SK-MEL-5 (cell line): ENCODE measurements at regions not wholly inside any gene's neighbourhood (a gene's known extent, or its start where the extent isn't known, plus 50 kb on each side); places are given as distances from the start of the nearest gene placed in this dataset.

Source experiments
- DNase-seq: peaks from one replicate; pipeline ENCODE4 v3.0.0-alpha.2; 2016; ENCODE audit warnings: low read depth, low spot score
- in situ Hi-C: cut with HindIII; loops from 2 replicates; pipeline ENCODE4 v1.10.0; 2016; ENCODE audit warnings: low sequenced_read_pairs, high pct_unique_total_duplicates, low pct_unique_long_range_greater_than_20kb

DNA sequence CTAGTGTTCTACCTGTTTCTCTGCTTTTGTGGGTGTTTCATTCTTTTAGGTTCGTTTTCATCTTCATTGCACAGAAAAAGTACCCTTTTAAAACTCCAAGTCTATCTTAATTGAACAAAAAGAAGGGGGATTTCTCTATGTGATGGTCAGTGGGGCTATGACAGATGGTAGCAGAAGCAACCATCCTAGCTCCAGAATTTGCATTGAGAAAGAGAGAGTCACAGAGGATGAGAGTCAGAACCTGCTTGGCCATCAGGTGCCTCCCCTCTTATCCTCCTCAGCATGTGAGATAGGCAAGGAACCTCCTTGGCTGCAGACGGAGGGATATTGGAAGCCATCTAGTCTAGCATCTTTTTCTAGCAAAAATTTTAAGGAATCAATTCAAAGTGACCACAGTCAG, 398.0 kb upstream of the DCC start:
- no peak for DNase-seq
- in situ Hi-C loops, result no loop called here

- no peak for DNase-seq
- in situ Hi-C loops, result no loop called here
Observed at GRCh38 chr18:51943281-51943680, 396.7 kb upstream of the DCC start.

DNA sequence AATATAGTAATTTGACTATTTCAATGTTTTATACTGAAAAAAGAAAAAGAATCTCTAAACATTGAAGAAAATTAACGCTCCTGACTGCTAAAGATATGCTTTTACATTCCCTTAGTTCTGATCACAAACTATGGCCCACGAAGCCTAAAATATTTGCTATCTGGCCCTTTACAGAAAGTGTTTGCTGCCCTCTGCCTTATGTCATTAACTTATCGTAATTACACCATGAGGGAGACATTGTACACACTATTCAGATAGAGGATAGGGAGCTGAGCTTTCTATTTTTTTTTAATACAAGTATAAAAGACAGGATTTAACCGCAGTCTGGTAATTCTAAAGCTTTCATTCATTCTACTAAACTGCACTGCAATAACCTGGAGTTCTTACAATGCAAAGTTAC, 393.1 kb upstream of the DCC start:
- DNase-seq, result no peak
- in situ Hi-C loops, result no loop called here

DNA sequence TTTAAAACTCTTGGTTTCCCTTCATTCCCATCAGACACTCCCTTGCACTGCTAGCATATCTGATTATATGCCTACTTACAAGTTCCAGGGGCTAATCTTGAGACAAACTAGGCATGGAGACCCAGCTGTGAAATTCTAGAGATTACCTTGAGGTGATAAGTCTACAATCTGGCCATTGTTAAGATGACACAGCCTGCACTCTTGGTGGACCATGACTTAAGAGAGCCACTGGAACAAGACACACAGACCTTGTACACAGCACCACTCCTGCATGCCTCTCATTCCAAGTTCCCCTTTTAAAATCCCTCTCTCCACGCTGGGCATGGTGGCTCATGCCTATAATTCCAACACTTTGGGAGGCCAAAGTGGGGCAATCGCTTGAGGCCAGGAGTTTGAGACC, 387.2 kb upstream of the DCC start:
- in situ Hi-C loops, result no loop called here
- DNase-seq, result no peak

DNA sequence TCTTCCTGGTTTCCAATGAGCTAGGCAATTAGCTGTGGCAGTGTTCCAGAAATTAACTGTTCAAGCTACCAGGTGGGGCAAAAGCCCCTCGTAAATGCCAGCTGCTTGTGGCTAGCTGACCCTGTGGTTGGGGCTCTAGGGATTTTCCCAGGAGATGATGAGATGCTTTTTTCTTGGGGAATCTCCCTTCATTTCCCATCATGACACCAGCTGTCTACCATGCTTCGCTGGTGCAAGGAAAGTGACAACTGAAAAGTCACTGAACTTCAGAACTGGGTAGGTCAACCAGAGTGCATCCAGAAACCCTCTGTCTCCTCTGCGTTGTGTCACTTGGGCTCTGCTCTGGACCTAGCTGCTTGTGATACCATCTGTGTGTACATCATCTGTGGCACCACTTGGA, 386.5 kb upstream of the DCC start:
- DNase-seq, result no peak
- in situ Hi-C loops, result no loop called here

GRCh38 chr18:51955136-51955535, 384.9 kb upstream of the DCC start:
- DNase-seq, result no peak
- in situ Hi-C loops, result no loop called here

DNA sequence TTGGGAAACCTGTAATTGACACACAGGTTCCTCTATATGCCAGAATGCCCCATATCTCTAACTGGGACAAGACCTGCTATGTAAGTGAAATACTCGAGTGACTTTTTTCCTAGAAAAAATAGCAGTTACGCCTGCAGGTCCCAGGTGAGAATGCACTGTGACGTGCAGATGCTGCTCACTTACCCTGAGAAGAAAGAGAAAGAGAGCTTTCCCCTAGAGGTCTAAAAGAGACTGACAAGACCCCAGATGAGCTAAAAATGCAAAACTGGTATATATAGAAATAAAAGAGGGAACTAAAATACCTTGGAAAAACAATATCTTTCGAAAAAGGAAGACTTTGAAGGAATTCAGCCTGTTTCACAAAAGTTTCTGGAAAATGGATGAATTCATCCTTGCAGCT, 383.0 kb upstream of the DCC start:
- DNase-seq, result no peak
- in situ Hi-C loops, result no loop called here

DNA sequence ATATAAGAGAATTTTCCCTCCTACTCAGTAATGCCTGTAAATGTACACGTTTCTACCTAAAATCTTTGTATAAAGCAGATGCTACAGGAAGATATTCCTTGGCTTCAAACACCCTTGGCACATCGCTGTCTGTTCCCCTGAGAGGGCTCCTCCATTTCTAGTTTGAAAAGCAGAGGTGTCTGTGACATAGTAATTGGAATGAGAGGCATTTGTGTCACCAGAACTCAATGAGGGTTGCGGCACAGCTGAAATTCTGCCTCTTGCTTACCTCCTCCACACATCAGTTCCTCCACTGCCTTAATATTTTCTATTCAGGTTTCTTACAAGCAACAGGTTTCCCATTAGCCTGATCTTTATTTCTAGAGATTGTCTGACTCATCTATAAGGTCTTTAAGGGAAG, 359.9 kb upstream of the DCC start:
- in situ Hi-C loops, result no loop called here
- DNase-seq, result no peak

- in situ Hi-C loops, result no loop called here
- no peak for DNase-seq
Observed at GRCh38 chr18:51988277-51988676, 351.7 kb upstream of the DCC start.

DNA sequence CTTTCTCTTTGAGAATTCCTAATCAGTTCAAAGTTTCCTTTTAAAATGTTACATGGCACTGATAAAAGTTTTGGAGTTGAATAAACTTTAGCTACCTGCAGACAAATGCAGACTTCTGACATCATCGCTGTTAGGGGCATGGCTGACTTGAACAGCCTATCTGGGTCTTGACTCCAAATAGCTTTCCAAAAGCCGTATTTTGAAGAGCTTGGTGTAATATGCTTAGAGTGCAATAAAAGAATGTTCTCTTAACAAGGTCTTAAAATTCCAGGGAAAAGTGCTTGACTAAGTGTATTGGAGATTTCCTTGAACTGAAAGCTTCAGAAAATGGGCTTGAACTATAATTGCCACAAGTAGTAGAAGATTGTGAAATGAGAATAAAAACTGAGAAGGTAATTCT, 342.9 kb upstream of the DCC start:
- no peak for DNase-seq
- in situ Hi-C loops, result no loop called here

DNA sequence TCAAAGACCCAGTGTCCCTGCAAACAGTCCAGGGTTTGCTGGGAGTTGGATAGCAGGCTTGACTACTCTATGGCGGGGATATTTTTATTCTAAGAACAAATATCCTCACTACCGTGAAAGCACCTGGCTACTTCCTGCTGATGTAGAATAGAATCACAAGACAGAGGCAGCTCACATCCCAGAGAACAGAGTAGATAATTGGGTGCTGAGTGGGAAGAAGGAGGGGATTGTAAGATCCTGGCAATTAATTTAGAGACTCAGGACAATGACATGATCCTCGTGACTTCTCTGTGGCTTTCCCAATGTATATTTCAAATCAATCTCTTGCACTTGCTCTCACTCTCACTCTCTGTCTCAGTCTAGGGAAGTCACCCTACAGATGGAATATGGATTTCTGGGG, 341.9 kb upstream of the DCC start:
- in situ Hi-C loops, result no loop called here
- no peak for DNase-seq

- in situ Hi-C loops, result no loop called here
- DNase-seq, result no peak
Observed at GRCh38 chr18:51998711-51999110, 341.3 kb upstream of the DCC start.

- DNase-seq, result no peak
- in situ Hi-C loops, result no loop called here
Observed at GRCh38 chr18:51999351-51999750, 340.6 kb upstream of the DCC start.

DNA sequence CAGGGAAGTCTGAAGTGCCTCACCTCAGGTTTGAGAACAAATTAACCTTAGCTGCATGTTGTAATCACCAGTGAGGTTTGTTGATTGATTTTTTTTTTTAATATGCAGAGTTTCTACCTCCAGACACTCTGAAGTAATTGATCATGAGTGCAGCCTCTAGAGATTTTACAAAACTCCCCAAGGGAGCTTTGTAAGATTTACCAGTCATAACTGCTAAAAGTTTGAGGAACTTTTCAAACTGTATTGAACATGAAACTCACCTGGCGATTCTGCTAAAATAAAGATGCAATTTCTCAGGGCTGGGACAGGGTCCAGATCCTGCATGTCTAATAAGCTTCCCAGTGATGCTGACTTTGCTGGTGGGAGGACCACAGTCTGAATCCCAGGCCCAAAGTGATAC, 339.6 kb upstream of the DCC start:
- no peak for DNase-seq
- in situ Hi-C loops, result no loop called here

- in situ Hi-C loops, result no loop called here
Observed at GRCh38 chr18:52001106-52001505, 338.9 kb upstream of the DCC start.

GRCh38 chr18:52002600-52002999, 337.4 kb upstream of the DCC start:
- DNase-seq, result no peak
- in situ Hi-C loops, result no loop called here

More at GRCh38 chr18:52001106-52001505, 338.9 kb upstream of the DCC start:
- no peak for DNase-seq

- in situ Hi-C loops, result no loop called here
- DNase-seq, result peak; percentile 1
Observed at GRCh38 chr18:52007105-52007504, 332.9 kb upstream of the DCC start.

DNA sequence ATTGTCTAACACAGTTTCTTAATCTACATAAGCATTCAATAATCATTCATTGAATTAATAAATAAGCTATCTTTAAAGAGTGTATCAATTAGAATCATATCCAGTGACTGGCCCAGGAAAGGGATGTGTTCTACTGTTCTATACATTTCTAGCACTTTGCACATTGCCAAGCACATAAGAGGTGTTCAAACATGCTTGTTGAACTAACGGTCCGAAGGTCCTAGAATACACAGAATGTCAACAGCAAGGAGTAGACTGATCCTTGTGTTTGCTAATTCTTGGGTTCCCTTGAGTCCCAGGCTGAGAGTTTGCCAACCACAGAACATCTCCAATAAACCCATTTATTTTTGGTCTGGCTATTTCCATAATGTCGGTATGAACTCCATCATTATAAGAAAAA, 331.7 kb upstream of the DCC start:
- no peak for DNase-seq
- in situ Hi-C loops, result no loop called here

- in situ Hi-C loops, result no loop called here
Observed at GRCh38 chr18:52008736-52009135, 331.3 kb upstream of the DCC start.

GRCh38 chr18:52009958-52010357, 330.0 kb upstream of the DCC start:
- in situ Hi-C loops, result no loop called here
- no peak for DNase-seq

More at GRCh38 chr18:52008736-52009135, 331.3 kb upstream of the DCC start:
- no peak for DNase-seq
